ENCODE measurements at regions not wholly inside any gene's neighbourhood (a gene's known extent, or its start where the extent isn't known, plus 50 kb on each side); places are given as distances from the start of the nearest gene placed in this dataset.

GRCh38 chr18:64207820-64208219 is 58.9 kb upstream of the LINC00305 start:
- no peak overlapping the region for H3K18ac ChIP-seq (ENCODE audit: insufficient read length, low read depth, low read length)
- H3K36me3 Mint-ChIP-seq (ENCODE audit: insufficient read depth in 1 of 3, low read depth in 3 of 3): peaks cover 0 to 7% (median 3%) of the 10 kb centered on the region in 3 experiments; a peak in 2 of 7 replicates
- no peak overlapping the region; a peak in 1 of 5 replicates for H3K4me3 Mint-ChIP-seq

More at GRCh38 chr18:64207820-64208219, 58.9 kb upstream of the LINC00305 start:
- H4K20me1 ChIP-seq (ENCODE audit: control insufficient read depth, insufficient read depth, insufficient read length): no peaks in the 10 kb centered on the region
- no peak overlapping the region for H3K4me2 ChIP-seq (ENCODE audit: insufficient read depth, insufficient read length, low read length)
- Mint-ChIP-seq H3K4me1 (peaks cover 29 to 42% of the 10 kb centered on the region in 2 experiments), H3K27me3 (ENCODE audit: low read depth) (no peaks in the 10 kb centered on the region), H3K9me3 (no peaks in the 10 kb centered on the region; a peak in 1 of 5 replicates), H3K27ac (no peak overlapping the region)
- H2AFZ ChIP-seq (ENCODE audit: low read length): no peak overlapping the region
- H3K9me3 ChIP-seq (ENCODE audit: control insufficient read depth, low read depth, low read length): no peaks in the 10 kb centered on the region
- H3K4me1 ChIP-seq (ENCODE audit: insufficient read depth, low read length): peaks cover 2% of the 10 kb centered on the region; the same call in 1 of the 2 replicates
- no peak overlapping the region for H2BK20ac ChIP-seq (ENCODE audit: low read depth, low read length, poor library complexity, severe bottlenecking)
- H4K5ac ChIP-seq (ENCODE audit: insufficient read length, low read depth, low read length): no peak overlapping the region
- H3T11ph ChIP-seq (ENCODE audit: low read length): no peak overlapping the region
- no peak overlapping the region for H2BK5ac ChIP-seq (ENCODE audit: insufficient read length, low read length)
- no peak overlapping the region for H3K9ac ChIP-seq (ENCODE audit: extremely low read depth, insufficient read length, low read length)
- H2AK5ac ChIP-seq (ENCODE audit: insufficient read length, low read length): no peak overlapping the region
- no peaks in the 10 kb centered on the region for H3K79me1 ChIP-seq (ENCODE audit: insufficient read depth, low read depth, low read length, poor library complexity, severe bottlenecking)
- no peak overlapping the region for H2BK15ac ChIP-seq (ENCODE audit: low read depth, low read length)
- no peak for DNase-seq
- no peak overlapping the region for H3K27ac ChIP-seq (ENCODE audit: insufficient read length, low read depth, low read length)
- H3K4ac ChIP-seq (ENCODE audit: low read depth, low read length): no peak overlapping the region
- no peak overlapping the region for H3K14ac ChIP-seq (ENCODE audit: insufficient read depth, low read length)
- H4K8ac ChIP-seq (replicated peaks; ENCODE audit: insufficient read length, low read depth, low read length): no peak overlapping the region
- H3K23ac ChIP-seq (ENCODE audit: insufficient read length, low read depth, low read length): no peak overlapping the region
- no peak overlapping the region for H4K91ac ChIP-seq (ENCODE audit: insufficient read length, low read depth, low read length)
- no peak overlapping the region for H2BK12ac ChIP-seq (ENCODE audit: insufficient read length, low read depth, low read length)
- no CpG with 5 or more reads among the region's 5 CpGs for WGBS (ENCODE audit: extremely low coverage, insufficient read length, low lambda C conversion rate)
- H3K79me2 ChIP-seq (ENCODE audit: insufficient read depth, low read length): no peaks in the 10 kb centered on the region
- H3K27me3 ChIP-seq (ENCODE audit: insufficient read depth, low read length): no peaks in the 10 kb centered on the region
- no peak overlapping the region for H2BK120ac ChIP-seq (ENCODE audit: low read depth, low read length, poor library complexity, severe bottlenecking)
- no peak for TF ChIP-seq CTCF (conservative IDR thresholded peaks at IDR 0.05)
- H3K23me2 ChIP-seq (ENCODE audit: insufficient read length, low read depth, low read length, poor library complexity, severe bottlenecking): no peaks in the 10 kb centered on the region
- no peak overlapping the region for H3K56ac ChIP-seq (ENCODE audit: insufficient read length, low read depth, low read length)
